K562 (cell line): ENCODE measurements at regions not wholly inside any gene's neighbourhood (a gene's known extent, or its start where the extent isn't known, plus 50 kb on each side); places are given as distances from the start of the nearest gene placed in this dataset.
A peak's percentile ranks its signal among the peaks of the same experiment; 100 is the strongest.

Experiments
- ATAC-seq: fragments of 200-7000 bp; cut with Tn5 transposase; 3 replicates; pipeline ENCODE4 v1.9.1; 2020; ENCODE audit warnings: moderate library complexity
- BruUV-seq: library from RNA; stranded (reverse); fragments of 400-500 nt; replicated peaks from 2 replicates; lab custom pipeline; 2021; lab: Mats Ljungman, UMichigan
- CTCF ChIA-PET: fragments of 300-600 bp; formaldehyde crosslinking; extraction: SDS; loops from one replicate; lab custom pipeline; 2021; ENCODE audit warnings: low intra/inter-chr PET ratio; lab: Yijun Ruan, JAX
- POLR2A ChIA-PET: fragments of 300-600, 350-650 bp; sonication (Branson Sonifier 250); formaldehyde crosslinking; extraction: SDS; loops from one replicate; lab custom pipeline; 2021; ENCODE audit warnings: antibody characterized with exemption, inconsistent platforms; lab: Yijun Ruan, JAX
- DNase-seq, 4 experiments: peaks; one replicate each; pipeline versions ENCODE4 v3.0.0 to v3.0.0-alpha.2; 2011 to 2018; ENCODE audit warnings: low spot score in 3 of 4, mixed read lengths in 3 of 4; ENCODE audit errors: extremely low read depth in 1 of 4
- FAIRE-seq: peaks from 2 replicates; lab custom pipeline; 2011; peaks lifted over from hg19 to GRCh38; lab: Jason Lieb, UNC
- H2AFZ ChIP-seq: 2 replicates; pipeline ENCODE4 v1.6.0; 2011; ENCODE audit warnings: low read depth, low read length, control low read depth, inconsistent platforms
- H3K27ac ChIP-seq: fragments of 200-600 bp; 3 replicates; pipeline ENCODE4 v1.8.0; 2011; ENCODE audit warnings: low read depth, mild to moderate bottlenecking, control low read depth, inconsistent platforms, low read length, moderate library complexity, mixed read lengths; ENCODE audit errors: extremely low read depth
- H3K27me3 ChIP-seq, 2 experiments: fragments of 300-600 bp in 1 of 2; 2 replicates in 1 of 2; 3 replicates in 1 of 2; pipeline versions ENCODE4 v1.6.0 to v1.8.0; 2011; ENCODE audit warnings: inconsistent platforms in 2 of 2, low read length in 2 of 2, mild to moderate bottlenecking in 1 of 2, mixed read lengths in 1 of 2, moderate library complexity in 1 of 2; ENCODE audit not compliant: control insufficient read depth in 2 of 2, insufficient read depth in 2 of 2
- H3K36me3 ChIP-seq: fragments of 300-600 bp; 3 replicates; pipeline ENCODE4 v1.8.0; 2011; ENCODE audit warnings: mild to moderate bottlenecking, low read length, inconsistent platforms; ENCODE audit not compliant: control insufficient read depth, insufficient read depth
- H3K4me1 ChIP-seq, 2 experiments: fragments of 200-600 bp in 1 of 2; replicated peaks in 1 of 2; 2 replicates in 1 of 2; 3 replicates in 1 of 2; pipeline versions ENCODE4 v1.5.1 to v1.8.0; 2011; ENCODE audit warnings: inconsistent platforms in 2 of 2, low read length in 2 of 2, mild to moderate bottlenecking in 1 of 2, mixed read lengths in 1 of 2, moderate library complexity in 1 of 2; ENCODE audit not compliant: control insufficient read depth in 2 of 2, insufficient read depth in 2 of 2
- H3K4me2 ChIP-seq: 2 replicates; pipeline ENCODE4 v1.6.1; 2011; ENCODE audit warnings: low read length, control low read depth, inconsistent platforms, mixed read lengths; ENCODE audit not compliant: insufficient read depth
- H3K4me3 ChIP-seq: fragments of 200-600 bp; sonication (generic), shearing (Covaris generic); 2 replicates; pipeline ENCODE4 v1.5.1; 2016; ENCODE audit warnings: control low read depth, inconsistent platforms
- H3K79me2 ChIP-seq: fragments of 200-600 bp; 3 replicates; pipeline ENCODE4 v1.8.0; 2011; ENCODE audit warnings: low read length, inconsistent platforms; ENCODE audit not compliant: control insufficient read depth, insufficient read depth
- H3K9ac ChIP-seq, 2 experiments: 2 replicates each; pipeline versions ENCODE4 v1.6.0 to v1.6.1; 2011; ENCODE audit warnings: low read depth in 2 of 2, low read length in 2 of 2, control low read depth in 1 of 2, inconsistent platforms in 1 of 2, mild to moderate bottlenecking in 1 of 2, mixed read lengths in 1 of 2; ENCODE audit not compliant: insufficient read depth in 1 of 2
- H3K9me1 ChIP-seq: one replicate; pipeline ENCODE4 v1.6.0; 2011; ENCODE audit warnings: inconsistent platforms, mild to moderate bottlenecking, low read length, moderate library complexity; ENCODE audit not compliant: control insufficient read depth, insufficient read depth
- H3K9me3 ChIP-seq: replicated peaks from 2 replicates; pipeline ENCODE4 v1.5.1; 2011; ENCODE audit warnings: low read depth, low read length, inconsistent platforms; ENCODE audit not compliant: control insufficient read depth, insufficient read depth
- H4K20me1 ChIP-seq: replicated peaks from 2 replicates; pipeline ENCODE4 v1.6.1; 2011; ENCODE audit warnings: low read length, inconsistent platforms, mixed read lengths; ENCODE audit not compliant: control insufficient read depth, insufficient read depth
- CBX5 ChIP-seq: IDR thresholded peaks from 2 replicates; pipeline ENCODE4 v1.6.1; 2014; ENCODE audit warnings: low read depth, borderline replicate concordance
- DLX4 ChIP-seq: fragments of 250-450 bp; sonication (Bioruptor Pico); IDR thresholded peaks from 2 replicates; pipeline ENCODE4 v1.6.1; 2021; ENCODE audit warnings: mild to moderate bottlenecking
- GTF2B ChIP-seq: IDR thresholded peaks from 2 replicates; pipeline ENCODE4 v1.6.1; 2011; ENCODE audit not compliant: insufficient read length; ENCODE audit errors: extremely low read depth
- NFRKB ChIP-seq: fragments of 450-650 bp; IDR thresholded peaks from 2 replicates; pipeline ENCODE4 v1.6.1; 2016; ENCODE audit warnings: low read depth
- NR2C1 ChIP-seq, 2 experiments: fragments of 450-650 bp; IDR thresholded peaks; 2 replicates each; pipeline ENCODE4 v1.6.1; 2017; ENCODE audit warnings: mild to moderate bottlenecking in 2 of 2, antibody characterized with exemption in 1 of 2, inconsistent platforms in 1 of 2, missing compliant biosample characterization in 1 of 2, missing genetic modification characterization in 1 of 2
- NR3C1 ChIP-seq: sonication (generic); formaldehyde crosslinking; IDR thresholded peaks from 2 replicates; pipeline ENCODE4 v1.8.1; 2022; ENCODE audit warnings: missing genetic modification reagents
- POLR3G ChIP-seq: IDR thresholded peaks from 2 replicates; pipeline ENCODE4 v1.6.1; 2011; ENCODE audit not compliant: insufficient read length, insufficient replicate concordance; ENCODE audit errors: extremely low read depth
- RBM39 ChIP-seq: fragments of 200-400 bp; formaldehyde crosslinking; optimal IDR thresholded peaks from 2 replicates; pipeline ENCODE3; 2018; ENCODE audit warnings: low read depth, low read length
- RFX7 ChIP-seq: fragments of 250-450 bp; sonication (Bioruptor Pico); IDR thresholded peaks from 2 replicates; pipeline ENCODE4 v1.5.1; 2021; ENCODE audit warnings: mild to moderate bottlenecking
- SMC3 ChIP-seq: conservative IDR thresholded peaks from 2 replicates; pipeline ENCODE4 v1.6.1; 2011; ENCODE audit warnings: low read depth, low read length, improper control_type of control experiment; ENCODE audit not compliant: insufficient read depth
- SRF ChIP-seq, 2 experiments: fragments of 250-450, 450-650 bp in 1 of 2; sonication (Bioruptor Pico) in 1 of 2; sonication (generic) in 1 of 2; formaldehyde crosslinking; IDR thresholded peaks; 2 replicates each; pipeline versions ENCODE4 v1.5.0 to v1.5.1; 2020 to 2022; ENCODE audit warnings: mild to moderate bottlenecking in 1 of 2, missing genetic modification reagents in 1 of 2
- TCFL5 ChIP-seq: fragments of 250-450 bp; sonication (Bioruptor Pico); conservative IDR thresholded peaks from 2 replicates; pipeline ENCODE4 v1.6.1; 2021; ENCODE audit warnings: mild to moderate bottlenecking, moderate library complexity, matching md5 sums
- WHSC1 ChIP-seq: IDR thresholded peaks from one replicate; pipeline ENCODE4 v1.6.1; 2012; ENCODE audit warnings: low read length, control low read depth, inconsistent platforms
- ZBTB33 ChIP-seq: sonication (generic); formaldehyde crosslinking; IDR thresholded peaks from 2 replicates; pipeline ENCODE4 v1.8.1; 2023; ENCODE audit warnings: mild to moderate bottlenecking, missing genetic modification reagents
- ZNF134 ChIP-seq: fragments of 250-450 bp; sonication (Bioruptor Pico); conservative IDR thresholded peaks from 2 replicates; pipeline ENCODE4 v1.4.0; 2020
- ZNF174 ChIP-seq: fragments of 250-450 bp; sonication (Bioruptor Pico); IDR thresholded peaks from 2 replicates; pipeline ENCODE4 v1.4.0; 2020; ENCODE audit warnings: mild to moderate bottlenecking
- ZSCAN32 ChIP-seq: fragments of 450-650 bp; formaldehyde crosslinking; IDR thresholded peaks from 2 replicates; pipeline ENCODE4 v1.4.0; 2020; ENCODE audit warnings: mild to moderate bottlenecking, moderate library complexity
- WGBS: fragments of 100-300 bp; shearing (Covaris generic); methylation state at CpG from one replicate; pipeline ENCODE4 v1.1.6; 2016; ENCODE audit warnings: low coverage, mixed read lengths; ENCODE audit not compliant: insufficient coverage; ENCODE audit errors: missing lambda C conversion rate; 5-methylcytosine and 5-hydroxymethylcytosine counted together
- in situ Hi-C: fragments of 300-500 bp; cut with MboI; formaldehyde crosslinking; loops from 4 replicates; pipeline ENCODE4 v1.15.0; 2018; ENCODE audit warnings: inconsistent platforms, mixed read lengths
- intact Hi-C: fragments of 100-400 bp; cut with micrococcal nuclease; formaldehyde crosslinking; loops from 2 replicates; pipeline ENCODE4 v1.14.2; 2022
- TF ChIP-seq, protein P1 (sequence below): sonication (generic); formaldehyde crosslinking; IDR thresholded peaks from 2 replicates; pipeline ENCODE4 v1.8.0; 2022; ENCODE audit warnings: mild to moderate bottlenecking, missing genetic modification reagents

- intact Hi-C loops (no loop called here), in situ Hi-C loops (no loop called here)
- H3K36me3 ChIP-seq: no peaks in the 10 kb centered on the region
- no peaks in the 10 kb centered on the region for H4K20me1 ChIP-seq
- H2AFZ ChIP-seq: no peak overlapping the region
- ChIA-PET CTCF (no interaction called here), POLR2A (no interaction called here)
- no peak overlapping the region for H3K9ac ChIP-seq
- no peaks in the 10 kb centered on the region for H3K79me2 ChIP-seq
- FAIRE-seq: no peak
- DNase-seq: peak in 1 of 4 experiments; percentile 8
- H3K4me1 ChIP-seq: no peaks in the 10 kb centered on the region
- no peak overlapping the region for H3K4me2 ChIP-seq
- no peak for ATAC-seq
- H3K9me3 ChIP-seq: peaks cover 1% of the 10 kb centered on the region; the same call in 1 of the 2 replicates
- TF ChIP-seq SMC3 (no peak), GTF2B (no peak), ZSCAN32 (CRISPR knock-in tag) (no peak), RFX7 (CRISPR knock-in tag) (no peak), DLX4 (CRISPR knock-in tag) (no peak), RBM39 (no peak), WHSC1 (no peak), CBX5 (no peak), ZBTB33 (CRISPR knock-in tag) (no peak), ZNF174 (CRISPR knock-in tag) (no peak), POLR3G (no peak), SRF (CRISPR knock-in tag; IDR thresholded peaks at IDR 0.05) (no peak), NR3C1 (no peak), NR2C1 (IDR thresholded peaks at IDR 0.05) (no peak), NR2C1 (tag; IDR thresholded peaks at IDR 0.05) (no peak), NFRKB (no peak), ZNF134 (CRISPR knock-in tag) (no peak), TCFL5 (CRISPR knock-in tag) (no peak)
- TF ChIP-seq, protein P1, sequence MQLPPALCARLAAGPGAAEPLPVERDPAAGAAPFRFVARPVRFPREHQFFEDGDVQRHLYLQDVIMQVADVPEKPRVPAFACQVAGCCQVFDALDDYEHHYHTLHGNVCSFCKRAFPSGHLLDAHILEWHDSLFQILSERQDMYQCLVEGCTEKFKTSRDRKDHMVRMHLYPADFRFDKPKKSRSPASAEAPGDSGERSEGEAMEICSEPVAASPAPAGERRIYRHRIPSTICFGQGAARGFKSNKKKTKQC: no peak
- 0% methylated on average over 8 of the region's 8 CpGs for WGBS
- no peaks in the 10 kb centered on the region for H3K27me3 ChIP-seq
- H3K9me1 ChIP-seq: no peaks in the 10 kb centered on the region
- BruUV-seq: no TSS peak
- H3K27ac ChIP-seq: no peak overlapping the region
- H3K4me3 ChIP-seq: no peak overlapping the region
These were observed 715.6 kb upstream of the NRSN1 start for GRCh38 chr6:23410439-23410838.
